Upper lobe of right lung (tissue), 1 donor: ENCODE measurements at regions not wholly inside any gene's neighbourhood (a gene's known extent, or its start where the extent isn't known, plus 50 kb on each side); places are given as distances from the start of the nearest gene placed in this dataset.

ENCODE experiments used
- ATAC-seq: fragments of 200-7000 bp; cut with Tn5 transposase; one replicate; pipeline ENCODE4 v1.9.1; 2020; ENCODE audit warnings: mild to moderate bottlenecking, moderate library complexity
- DNase-seq: peaks from one replicate; pipeline ENCODE4 v3.0.0-alpha.2; 2020
- H3K27ac ChIP-seq: fragments of 200-600 bp; one replicate; pipeline ENCODE4 v1.8.0; 2022
- H3K27me3 ChIP-seq: fragments of 200-600 bp; one replicate; pipeline ENCODE4 v1.8.0; 2022; ENCODE audit warnings: mild to moderate bottlenecking
- H3K36me3 ChIP-seq: fragments of 200-600 bp; one replicate; pipeline ENCODE4 v1.8.0; 2022
- H3K4me1 ChIP-seq: fragments of 200-600 bp; one replicate; pipeline ENCODE4 v1.8.0; 2022
- H3K4me3 ChIP-seq: fragments of 200-600 bp; one replicate; pipeline ENCODE4 v1.8.0; 2022; ENCODE audit warnings: mild to moderate bottlenecking
- H3K9me3 ChIP-seq: fragments of 200-600 bp; one replicate; pipeline ENCODE4 v1.8.0; 2022
- intact Hi-C: fragments of 100-400 bp; cut with DNase I; formaldehyde crosslinking; loops from one replicate; pipeline ENCODE4 v1.11.0; 2022
- TF ChIP-seq, protein P1 (sequence below): fragments of 200-600 bp; IDR thresholded peaks from one replicate; pipeline ENCODE4 v1.8.0; 2022; ENCODE audit warnings: antibody characterized with exemption
- donor health status: DM: no; HTN: yes; CAD: no; lungs with severe emphysema.

DNA sequence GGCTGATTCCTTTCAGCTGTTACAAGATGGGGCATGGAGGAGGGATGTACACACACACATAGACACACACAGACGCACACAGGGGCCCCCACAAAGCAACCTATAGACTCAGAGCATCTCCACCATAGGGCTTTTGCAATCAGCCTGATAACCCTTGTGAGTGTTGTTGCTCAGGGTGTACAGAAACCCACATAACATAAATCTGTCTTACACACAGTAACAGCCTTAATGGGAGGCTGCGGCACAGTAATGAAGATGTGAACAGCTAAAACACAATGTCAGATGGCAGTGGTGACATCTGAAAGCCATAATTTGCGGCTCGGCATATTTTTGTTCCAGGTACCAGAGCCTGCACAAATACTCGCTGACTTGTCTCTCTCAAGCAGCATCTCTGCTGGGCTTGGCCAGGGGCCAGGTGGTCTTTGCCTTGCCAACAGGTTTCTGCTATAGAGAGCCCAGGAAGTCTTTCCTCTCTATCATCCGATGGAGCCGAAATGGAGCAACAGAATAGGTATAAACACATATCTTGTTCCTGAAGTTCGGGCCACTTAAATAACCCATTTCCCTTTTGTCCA is 357.2 kb upstream of the GATB start:
- intact Hi-C loops = no loop called here
- TF ChIP-seq, protein P1, sequence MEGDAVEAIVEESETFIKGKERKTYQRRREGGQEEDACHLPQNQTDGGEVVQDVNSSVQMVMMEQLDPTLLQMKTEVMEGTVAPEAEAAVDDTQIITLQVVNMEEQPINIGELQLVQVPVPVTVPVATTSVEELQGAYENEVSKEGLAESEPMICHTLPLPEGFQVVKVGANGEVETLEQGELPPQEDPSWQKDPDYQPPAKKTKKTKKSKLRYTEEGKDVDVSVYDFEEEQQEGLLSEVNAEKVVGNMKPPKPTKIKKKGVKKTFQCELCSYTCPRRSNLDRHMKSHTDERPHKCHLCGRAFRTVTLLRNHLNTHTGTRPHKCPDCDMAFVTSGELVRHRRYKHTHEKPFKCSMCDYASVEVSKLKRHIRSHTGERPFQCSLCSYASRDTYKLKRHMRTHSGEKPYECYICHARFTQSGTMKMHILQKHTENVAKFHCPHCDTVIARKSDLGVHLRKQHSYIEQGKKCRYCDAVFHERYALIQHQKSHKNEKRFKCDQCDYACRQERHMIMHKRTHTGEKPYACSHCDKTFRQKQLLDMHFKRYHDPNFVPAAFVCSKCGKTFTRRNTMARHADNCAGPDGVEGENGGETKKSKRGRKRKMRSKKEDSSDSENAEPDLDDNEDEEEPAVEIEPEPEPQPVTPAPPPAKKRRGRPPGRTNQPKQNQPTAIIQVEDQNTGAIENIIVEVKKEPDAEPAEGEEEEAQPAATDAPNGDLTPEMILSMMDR = no peak
- Histone ChIP-seq H3K9me3 (peaks cover 10% of the 10 kb centered on the region), H3K4me3 (no peak overlapping the region), H3K4me1 (peaks cover 6% of the 10 kb centered on the region), H3K36me3 (no peaks in the 10 kb centered on the region), H3K27me3 (no peaks in the 10 kb centered on the region), H3K27ac (no peak overlapping the region)
- DNase-seq = no peak
- ATAC-seq = no peak

DNA sequence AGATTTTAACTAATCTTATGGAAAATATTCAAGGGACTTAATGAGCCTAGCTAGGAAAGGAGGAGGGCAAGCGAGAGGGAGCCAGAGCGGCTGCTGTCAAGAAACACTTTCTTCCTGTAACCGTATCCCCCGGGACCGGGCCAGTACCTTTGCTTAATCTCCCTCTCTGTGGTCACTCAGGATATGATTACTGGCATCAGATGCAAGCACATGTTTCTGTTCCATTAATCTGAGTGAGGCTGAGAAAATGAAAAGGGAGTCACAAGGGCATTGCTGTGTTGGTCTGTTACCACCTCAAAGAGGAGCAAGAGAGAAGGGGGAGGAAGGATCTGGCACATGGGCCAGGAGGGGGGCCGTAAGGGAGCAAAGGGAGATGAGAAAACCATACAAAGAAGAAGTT is 356.7 kb upstream of the GATB start:
- no peak overlapping the region for H3K4me3 ChIP-seq

DNA sequence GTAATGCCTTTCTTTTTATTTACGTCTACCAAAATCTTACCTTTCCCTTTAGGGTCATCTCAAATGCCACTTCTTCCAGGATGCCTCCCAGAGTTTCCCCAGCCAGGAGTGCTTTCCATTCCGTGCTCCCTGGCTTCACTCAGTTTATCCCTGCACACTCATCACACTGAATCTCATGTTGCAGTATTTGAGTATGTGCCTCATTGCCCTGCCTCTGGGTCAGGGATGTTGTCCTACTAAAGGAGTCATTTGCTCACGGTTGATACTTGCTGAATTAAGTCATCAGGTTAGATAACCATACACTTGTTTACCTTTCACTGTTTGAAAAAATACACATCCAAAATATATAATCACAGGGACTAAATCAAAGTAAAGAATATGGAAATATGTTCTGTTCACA is 356.2 kb upstream of the GATB start:
- Histone ChIP-seq H3K9me3 (peaks cover 7% of the 10 kb centered on the region), H3K36me3 (no peaks in the 10 kb centered on the region), H3K27me3 (no peaks in the 10 kb centered on the region), H3K27ac (no peak overlapping the region), H3K4me3 (no peak overlapping the region), H3K4me1 (peaks cover 6% of the 10 kb centered on the region)
- intact Hi-C loops = no loop called here
- DNase-seq (no peak), ATAC-seq (no peak)
- TF ChIP-seq, protein P1 = no peak

More for the DNA sequence above, 356.7 kb upstream of the GATB start:
- no peak for ATAC-seq
- H3K27me3 ChIP-seq = no peaks in the 10 kb centered on the region
- intact Hi-C loops = no loop called here
- no peaks in the 10 kb centered on the region for H3K36me3 ChIP-seq
- TF ChIP-seq, protein P1 = no peak
- no peak overlapping the region for H3K27ac ChIP-seq
- H3K9me3 ChIP-seq = peaks cover 10% of the 10 kb centered on the region
- no peak for DNase-seq
- H3K4me1 ChIP-seq = peaks cover 6% of the 10 kb centered on the region

DNA sequence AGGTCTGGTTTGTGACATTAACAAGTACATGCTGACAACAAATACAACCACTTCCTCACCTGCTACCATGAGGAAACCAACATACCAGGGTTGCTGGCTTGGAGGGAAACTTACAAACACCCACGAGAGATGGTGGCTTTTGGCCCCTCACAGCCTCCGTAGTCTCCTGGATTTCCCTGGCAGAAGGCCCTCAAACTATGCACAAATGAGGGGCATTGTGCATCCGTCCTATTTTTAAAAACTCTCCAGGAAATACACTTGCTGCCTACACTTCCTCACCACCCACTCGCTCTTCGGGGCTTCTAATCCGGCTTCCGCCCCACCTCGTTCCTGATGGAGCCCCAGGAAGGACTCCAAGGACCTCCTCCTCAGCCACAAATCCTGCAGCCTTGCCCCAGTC is 355.0 kb upstream of the GATB start:
- ATAC-seq (no peak), DNase-seq (no peak)
- no peaks in the 10 kb centered on the region for H3K27me3 ChIP-seq
- H3K4me3 ChIP-seq = no peak overlapping the region
- no peaks in the 10 kb centered on the region for H3K36me3 ChIP-seq
- H3K27ac ChIP-seq = no peak overlapping the region
- TF ChIP-seq, protein P1 = no peak
- H3K4me1 ChIP-seq = peaks cover 6% of the 10 kb centered on the region
- no peaks in the 10 kb centered on the region for H3K9me3 ChIP-seq
- intact Hi-C loops = no loop called here

DNA sequence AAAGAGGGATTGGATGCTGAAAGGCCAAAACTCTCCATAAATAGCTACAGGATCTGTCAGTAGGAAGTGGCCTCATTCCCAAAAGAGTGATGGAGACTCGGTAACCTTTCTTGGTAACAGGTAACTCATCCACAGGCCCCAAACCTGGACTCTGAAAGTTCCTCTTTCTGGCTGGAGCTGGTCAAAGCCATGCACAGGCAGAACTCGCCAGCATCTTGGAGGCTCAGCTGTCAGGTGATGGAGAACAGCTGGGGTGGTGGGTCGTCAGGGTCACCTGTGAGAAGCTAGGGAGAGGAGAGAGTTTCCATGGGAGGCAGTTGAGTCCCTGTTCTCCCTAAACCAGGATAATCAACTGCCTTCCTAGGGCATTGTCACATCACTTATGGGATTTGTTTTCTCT is 354.3 kb upstream of the GATB start:
- no peak for DNase-seq
- no peaks in the 10 kb centered on the region for H3K36me3 ChIP-seq
- H3K27me3 ChIP-seq = no peaks in the 10 kb centered on the region
- no peak for ATAC-seq
- no peak overlapping the region for H3K4me3 ChIP-seq
- no peak overlapping the region for H3K27ac ChIP-seq
- intact Hi-C loops = no loop called here
- peaks cover 6% of the 10 kb centered on the region for H3K4me1 ChIP-seq
- TF ChIP-seq, protein P1 = no peak
- no peaks in the 10 kb centered on the region for H3K9me3 ChIP-seq

DNA sequence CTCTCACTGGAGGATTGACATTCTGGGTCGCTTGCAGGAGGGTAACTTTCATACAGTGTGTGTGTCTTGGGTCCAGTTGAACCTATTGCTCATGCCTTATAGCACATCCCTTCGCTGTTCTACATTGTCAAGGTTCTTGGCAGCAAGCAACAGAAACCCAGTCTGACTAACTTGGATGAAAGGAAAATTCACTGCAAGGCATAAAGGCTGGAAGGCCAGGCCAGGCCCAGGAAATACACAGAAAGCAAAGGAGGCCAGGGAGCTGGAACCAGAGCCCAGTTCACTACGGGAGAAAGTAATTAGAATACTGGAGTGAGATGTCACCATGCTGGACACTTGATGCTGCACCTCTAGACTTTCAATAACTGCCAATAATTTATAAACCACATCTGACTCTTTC is 353.8 kb upstream of the GATB start:
- ATAC-seq = no peak
- no peaks in the 10 kb centered on the region for H3K9me3 ChIP-seq
- H3K4me3 ChIP-seq = no peak overlapping the region
- no peaks in the 10 kb centered on the region for H3K27me3 ChIP-seq
- intact Hi-C loops = no loop called here
- H3K27ac ChIP-seq = no peak overlapping the region
- peaks cover 7% of the 10 kb centered on the region for H3K4me1 ChIP-seq
- no peaks in the 10 kb centered on the region for H3K36me3 ChIP-seq
- TF ChIP-seq, protein P1 = no peak
- no peak for DNase-seq
